MCF 10A (cell line): ENCODE measurements at regions not wholly inside any gene's neighbourhood (a gene's known extent, or its start where the extent isn't known, plus 50 kb on each side); places are given as distances from the start of the nearest gene placed in this dataset.

Experiments used
- BruUV-seq: library from RNA; stranded (reverse); fragments of 400-500 nt; replicated peaks from 2 replicates; lab custom pipeline; 2021; lab: Mats Ljungman, UMichigan
- CTCF ChIA-PET: fragments of 300-600 bp; sonication (Branson Sonifier 250); formaldehyde crosslinking; extraction: SDS; loops from one replicate; lab custom pipeline; 2021; ENCODE audit warnings: antibody characterized with exemption, inconsistent platforms; lab: Yijun Ruan, JAX
- POLR2A ChIA-PET: fragments of 300-600, 350-650 bp; sonication (Branson Sonifier 250); formaldehyde crosslinking; extraction: SDS; loops from one replicate; lab custom pipeline; 2020; ENCODE audit warnings: antibody characterized with exemption, inconsistent platforms; lab: Yijun Ruan, JAX
- DNase-seq: peaks from one replicate; pipeline ENCODE4 v3.0.0-alpha.2; 2018; ENCODE audit not compliant: unreplicated experiment
- H3K27ac Mint-ChIP-seq: one replicate; pipeline ENCODE4 v1.8.0; 2022; ENCODE audit warnings: mild to moderate bottlenecking, low read depth, mixed read lengths; ENCODE audit not compliant: unreplicated experiment
- H3K27me3 Mint-ChIP-seq: one replicate; pipeline ENCODE4 v1.8.0; 2022; ENCODE audit warnings: mixed read lengths; ENCODE audit not compliant: insufficient read depth, unreplicated experiment
- H3K36me3 Mint-ChIP-seq: one replicate; pipeline ENCODE4 v1.8.0; 2022; ENCODE audit warnings: mild to moderate bottlenecking, moderate library complexity, mixed read lengths; ENCODE audit not compliant: insufficient read depth, unreplicated experiment
- H3K4me1 Mint-ChIP-seq: one replicate; pipeline ENCODE4 v1.8.0; 2022; ENCODE audit warnings: mixed read lengths; ENCODE audit not compliant: insufficient read depth, unreplicated experiment
- H3K4me3 Mint-ChIP-seq: one replicate; pipeline ENCODE4 v1.8.0; 2022; ENCODE audit warnings: mild to moderate bottlenecking, moderate library complexity, mixed read lengths; ENCODE audit not compliant: unreplicated experiment
- H3K9me3 Mint-ChIP-seq: one replicate; pipeline ENCODE4 v1.8.0; 2022; ENCODE audit warnings: mixed read lengths; ENCODE audit not compliant: unreplicated experiment
- CTCF ChIP-seq: fragments of 200-600 bp; IDR thresholded peaks from one replicate; pipeline ENCODE4 v1.8.0; 2022; ENCODE audit warnings: antibody characterized with exemption, mild to moderate bottlenecking; ENCODE audit not compliant: unreplicated experiment
- intact Hi-C: fragments of 100-400 bp; cut with micrococcal nuclease; formaldehyde crosslinking; loops from 2 replicates; pipeline ENCODE4 v1.14.1; 2022

- Mint-ChIP-seq H3K4me3 (no peak overlapping the region), H3K36me3 (no peaks in the 10 kb centered on the region), H3K27ac (no peak overlapping the region), H3K4me1 (peaks cover 12% of the 10 kb centered on the region), H3K9me3 (no peaks in the 10 kb centered on the region), H3K27me3 (no peaks in the 10 kb centered on the region)
- CTCF ChIA-PET = no interaction called here
- POLR2A ChIA-PET = interaction anchor here (1.3 kb wide), 1 partner anchor 9 kb away, joined by 3 read pairs; no protein-coding TSS in a partner anchor
- no peak for TF ChIP-seq CTCF
- no TSS peak for BruUV-seq
- intact Hi-C loops = no loop called here
- DNase-seq = no peak
These were observed 333.9 kb upstream of the TBC1D5 start for GRCh38 chr3:18076301-18076700.

GRCh38 chr3:18075799-18076198 is 333.4 kb upstream of the TBC1D5 start:
- H3K36me3 Mint-ChIP-seq = no peaks in the 10 kb centered on the region
- no peak overlapping the region for H3K27ac Mint-ChIP-seq
- no peak for TF ChIP-seq CTCF
- H3K9me3 Mint-ChIP-seq = no peaks in the 10 kb centered on the region
- BruUV-seq = no TSS peak
- CTCF ChIA-PET = interaction anchor here (0.9 kb wide), 1 partner anchor 192 kb away, joined by 3 read pairs; no protein-coding TSS in a partner anchor
- POLR2A ChIA-PET = no interaction called here
- H3K4me3 Mint-ChIP-seq = no peak overlapping the region
- intact Hi-C loops = no loop called here
- peaks cover 12% of the 10 kb centered on the region for H3K4me1 Mint-ChIP-seq
- DNase-seq = no peak
- H3K27me3 Mint-ChIP-seq = no peaks in the 10 kb centered on the region

- no peak for DNase-seq
- Mint-ChIP-seq H3K4me3 (no peak overlapping the region), H3K36me3 (no peaks in the 10 kb centered on the region), H3K4me1 (no peaks in the 10 kb centered on the region), H3K27ac (no peak overlapping the region), H3K27me3 (no peaks in the 10 kb centered on the region), H3K9me3 (no peaks in the 10 kb centered on the region)
- no TSS peak for BruUV-seq
- intact Hi-C loops = no loop called here
- CTCF ChIA-PET = interaction anchor here (0.6 kb wide), 1 partner anchor 137 kb away, joined by 3 read pairs; no protein-coding TSS in a partner anchor
- POLR2A ChIA-PET = interaction anchor here (0.5 kb wide), 1 partner anchor 84 kb away, joined by 3 read pairs; no protein-coding TSS in a partner anchor
- no peak for TF ChIP-seq CTCF
These were observed 329.4 kb upstream of the TBC1D5 start for GRCh38 chr3:18071833-18072232.

GRCh38 chr3:18070944-18071343 is 328.5 kb upstream of the TBC1D5 start:
- H3K36me3 Mint-ChIP-seq = no peaks in the 10 kb centered on the region
- no peaks in the 10 kb centered on the region for H3K9me3 Mint-ChIP-seq
- BruUV-seq = no TSS peak
- H3K4me3 Mint-ChIP-seq = no peak overlapping the region
- no peak for DNase-seq
- CTCF ChIA-PET = interaction anchor here (1.1 kb wide), 1 partner anchor 47 kb away, joined by 3 read pairs; no protein-coding TSS in a partner anchor
- no peak overlapping the region for H3K27ac Mint-ChIP-seq
- H3K27me3 Mint-ChIP-seq = no peaks in the 10 kb centered on the region
- intact Hi-C loops = no loop called here
- no peak for TF ChIP-seq CTCF
- no peaks in the 10 kb centered on the region for H3K4me1 Mint-ChIP-seq
- POLR2A ChIA-PET = no interaction called here
